ENCODE measurements at regions not wholly inside any gene's neighbourhood (a gene's known extent, or its start where the extent isn't known, plus 50 kb on each side); places are given as distances from the start of the nearest gene placed in this dataset.

GRCh38 chr16:59905131-59905530 is 1171.0 kb upstream of the GOT2 start:
- TF ChIP-seq NR2C2 (IDR thresholded peaks at IDR 0.05; ENCODE audit: borderline replicate concordance, control insufficient read depth, insufficient read length, low read depth), result no peak
- no peak for TF ChIP-seq CTCF (IDR thresholded peaks at IDR 0.05 in 2 of 3, conservative IDR thresholded peaks at IDR 0.05 in 1 of 3; ENCODE audit: control insufficient read depth in 2 of 3, extremely low read depth in 1 of 3, insufficient read depth in 1 of 3, low read depth in 3 of 3, low read length in 3 of 3)
- no peak for TF ChIP-seq POLR2AphosphoS5 (IDR thresholded peaks at IDR 0.05; ENCODE audit: low read length)
- no peak for TF ChIP-seq CEBPB (IDR thresholded peaks at IDR 0.05; ENCODE audit: borderline replicate concordance in 1 of 2, low read depth in 2 of 2, low read length in 2 of 2)
- no peak for TF ChIP-seq POLR2AphosphoS2 (IDR thresholded peaks at IDR 0.05; ENCODE audit: low read depth, low read length)
- no peak for TF ChIP-seq EGR1 (IDR thresholded peaks at IDR 0.05; ENCODE audit: borderline replicate concordance in 1 of 2, low read depth in 2 of 2, low read length in 2 of 2)
- no peak for TF ChIP-seq SREBF2 (IDR thresholded peaks at IDR 0.05; ENCODE audit: low read length)
- no peak for TF ChIP-seq POU2F2 (IDR thresholded peaks at IDR 0.05; ENCODE audit: borderline replicate concordance, low read depth, low read length)
- no peak for TF ChIP-seq HDAC6 (IDR thresholded peaks at IDR 0.05; ENCODE audit: unreplicated experiment)
